ENCODE measurements at regions not wholly inside any gene's neighbourhood (a gene's known extent, or its start where the extent isn't known, plus 50 kb on each side); places are given as distances from the start of the nearest gene placed in this dataset.
A peak's percentile ranks its signal among the peaks of the same experiment; 100 is the strongest.
"Not testable (repeated sequence)": the region's sequence is repeated elsewhere in the genome, so short reads cannot be mapped to it uniquely, and the experiment has no call there.

GRCh38 chr13:53101883-53102282 lies 73.3 kb downstream of the OLFM4 start:
- H3K27ac ChIP-seq = no peak overlapping the region
- H3K4me2 ChIP-seq = no peak overlapping the region
- no peaks in the 10 kb centered on the region for H3K36me3 ChIP-seq
- H3K4me1 ChIP-seq = no peaks in the 10 kb centered on the region
- no peak overlapping the region for H3K4me3 ChIP-seq
- 0 out of 22 replicates have a peak, but pooled peaks cover 0 to 5% (median 0%) of the 10 kb centered on the region in 11 experiments for H3K9me3 ChIP-seq (replicated peaks in 1 of 11)
- H3K27me3 ChIP-seq = no peaks in the 10 kb centered on the region
- no peak for TF ChIP-seq Cebpa-rat (IDR thresholded peaks at IDR 0.05)
- H3K9ac ChIP-seq = no peak overlapping the region
- H4K20me1 ChIP-seq = no peaks in the 10 kb centered on the region

DNA sequence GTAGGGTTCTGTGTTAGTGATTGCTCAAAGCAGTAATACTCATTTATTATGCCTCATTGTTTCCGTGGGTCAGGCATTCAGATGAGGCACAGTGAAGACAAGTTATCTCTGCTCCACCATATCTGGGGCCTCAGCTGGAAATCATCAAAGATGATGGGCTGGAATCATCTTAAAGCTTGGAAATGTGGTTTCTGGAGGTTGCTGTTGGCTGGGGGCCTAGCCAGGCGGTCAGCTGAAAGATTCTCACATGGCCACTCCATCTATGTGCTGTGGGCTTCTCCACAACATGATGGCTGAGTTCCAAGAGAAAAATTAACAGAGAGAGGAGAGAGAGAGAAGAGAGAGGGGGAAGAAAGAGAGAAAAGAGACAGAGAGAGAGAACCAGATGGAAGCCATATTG lies 75.5 kb downstream of the OLFM4 start:
- Histone ChIP-seq H3K4me3 (no peak overlapping the region), H4K20me1 (no peaks in the 10 kb centered on the region), H3K9ac (no peak overlapping the region), H3K9me3 (replicated peaks in 1 of 11) (no peaks in the 10 kb centered on the region), H3K27me3 (no peaks in the 10 kb centered on the region), H3K27ac (no peak overlapping the region), H3K4me2 (no peak overlapping the region), H3K4me1 (no peaks in the 10 kb centered on the region), H3K36me3 (no peaks in the 10 kb centered on the region)
- no peak for TF ChIP-seq Cebpa-rat (IDR thresholded peaks at IDR 0.05)

- Histone ChIP-seq H3K9ac (no peak overlapping the region), H3K27me3 (no peaks in the 10 kb centered on the region), H3K27ac (no peak overlapping the region), H3K4me2 (no peak overlapping the region), H3K36me3 (no peaks in the 10 kb centered on the region), H3K9me3 (replicated peaks in 1 of 11) (no peaks in the 10 kb centered on the region), H3K4me3 (no peak overlapping the region), H4K20me1 (no peaks in the 10 kb centered on the region), H3K4me1 (peaks cover 0 to 8% (median 6%) of the 10 kb centered on the region in 10 experiments; a peak in 15 of 20 replicates)
- no peak for TF ChIP-seq Cebpa-rat (IDR thresholded peaks at IDR 0.05)
These were observed 76.9 kb downstream of the OLFM4 start for GRCh38 chr13:53105477-53105876.

GRCh38 chr13:53105890-53106289 lies 77.3 kb downstream of the OLFM4 start:
- H3K36me3 ChIP-seq = no peaks in the 10 kb centered on the region
- H4K20me1 ChIP-seq = no peaks in the 10 kb centered on the region
- H3K9ac ChIP-seq = no peak overlapping the region
- no peak overlapping the region for H3K4me3 ChIP-seq
- no peaks in the 10 kb centered on the region for H3K27me3 ChIP-seq
- peaks cover 0 to 11% (median 9%) of the 10 kb centered on the region in 10 experiments; a peak in 15 of 20 replicates for H3K4me1 ChIP-seq
- no peak overlapping the region for H3K27ac ChIP-seq
- H3K9me3 ChIP-seq (replicated peaks in 1 of 11) = no peaks in the 10 kb centered on the region
- no peak overlapping the region for H3K4me2 ChIP-seq
- TF ChIP-seq Cebpa-rat (IDR thresholded peaks at IDR 0.05) = no peak

DNA sequence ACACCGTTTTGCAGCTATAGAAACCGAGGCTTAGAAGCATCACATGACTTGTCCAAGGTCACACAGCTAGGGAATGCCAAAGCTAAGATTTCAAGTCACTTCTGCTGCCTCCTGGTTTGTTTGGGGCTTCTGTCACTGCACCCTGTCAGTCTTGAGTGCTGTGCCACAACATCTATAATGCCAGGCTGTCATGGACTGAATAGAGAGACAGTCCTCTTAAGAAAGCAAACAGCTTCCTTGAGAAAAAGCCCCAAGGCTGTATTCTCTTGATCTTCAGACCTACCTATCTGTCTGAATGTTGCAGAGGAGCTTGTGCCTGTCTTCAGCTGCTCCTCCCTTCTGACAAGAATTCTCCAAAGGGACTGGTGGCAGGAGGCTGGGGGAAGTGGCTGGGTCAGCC lies 81.6 kb downstream of the OLFM4 start:
- no peak overlapping the region for H3K27ac ChIP-seq
- peaks cover 0 to 12% (median 9%) of the 10 kb centered on the region in 10 experiments; a peak in 15 of 20 replicates for H3K4me1 ChIP-seq
- no peak overlapping the region for H3K4me3 ChIP-seq
- TF ChIP-seq Cebpa-rat (IDR thresholded peaks at IDR 0.05) = no peak
- no peak overlapping the region for H3K9ac ChIP-seq
- H3K36me3 ChIP-seq = no peaks in the 10 kb centered on the region
- H3K4me2 ChIP-seq = peak overlapping the region in 8 of 11 experiments; percentile 31 to 57 (median 44); a peak in 15 of 22 replicates
- H3K9me3 ChIP-seq (replicated peaks in 1 of 11) = no peaks in the 10 kb centered on the region
- no peaks in the 10 kb centered on the region for H4K20me1 ChIP-seq
- no peaks in the 10 kb centered on the region for H3K27me3 ChIP-seq

DNA sequence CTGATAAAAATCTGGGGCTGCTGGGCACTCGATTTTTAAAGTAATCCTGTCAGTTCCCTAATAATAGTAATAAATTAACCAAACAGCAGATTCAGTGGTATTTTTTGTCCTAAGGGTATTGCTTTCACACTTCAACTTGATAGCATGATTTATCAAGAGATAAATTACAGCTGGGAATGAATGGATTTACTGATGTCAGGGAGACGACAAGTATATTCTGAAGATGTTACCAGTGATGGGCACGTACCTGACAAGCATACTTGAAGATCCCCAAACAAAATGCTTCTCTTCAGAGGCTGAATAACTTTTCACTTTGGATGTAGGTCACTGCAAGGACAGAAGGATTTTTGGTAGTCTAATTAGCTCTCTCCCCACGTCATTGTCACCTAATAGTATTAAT lies 82.0 kb downstream of the OLFM4 start:
- no peak overlapping the region for H3K27ac ChIP-seq
- no peak overlapping the region for H3K4me3 ChIP-seq
- TF ChIP-seq Cebpa-rat (IDR thresholded peaks at IDR 0.05) = no peak

GRCh38 chr13:53112522-53112921 lies 83.9 kb downstream of the OLFM4 start:
- Histone ChIP-seq H3K9ac (no peak overlapping the region), H3K4me3 (no peak overlapping the region), H3K27ac (no peak overlapping the region), H3K4me2 (no peak overlapping the region), H3K9me3 (replicated peaks in 1 of 11) (peaks cover 0 to 7% (median 1%) of the 10 kb centered on the region in 11 experiments; a peak in 2 of 22 replicates), H4K20me1 (no peaks in the 10 kb centered on the region), H3K27me3 (no peaks in the 10 kb centered on the region), H3K36me3 (no peaks in the 10 kb centered on the region), H3K4me1 (peaks cover 0 to 12% (median 9%) of the 10 kb centered on the region in 10 experiments; a peak in 15 of 20 replicates)
- no peak for TF ChIP-seq Cebpa-rat (IDR thresholded peaks at IDR 0.05)

More for the DNA sequence above, 82.0 kb downstream of the OLFM4 start:
- Histone ChIP-seq H3K9ac (no peak overlapping the region), H4K20me1 (no peaks in the 10 kb centered on the region), H3K27me3 (no peaks in the 10 kb centered on the region), H3K9me3 (replicated peaks in 1 of 11) (no peaks in the 10 kb centered on the region), H3K4me2 (peak overlapping the region in 8 of 11 experiments; percentile 31 to 57 (median 44); a peak in 13 of 22 replicates), H3K36me3 (no peaks in the 10 kb centered on the region), H3K4me1 (peaks cover 0 to 12% (median 9%) of the 10 kb centered on the region in 10 experiments; a peak in 15 of 20 replicates)

DNA sequence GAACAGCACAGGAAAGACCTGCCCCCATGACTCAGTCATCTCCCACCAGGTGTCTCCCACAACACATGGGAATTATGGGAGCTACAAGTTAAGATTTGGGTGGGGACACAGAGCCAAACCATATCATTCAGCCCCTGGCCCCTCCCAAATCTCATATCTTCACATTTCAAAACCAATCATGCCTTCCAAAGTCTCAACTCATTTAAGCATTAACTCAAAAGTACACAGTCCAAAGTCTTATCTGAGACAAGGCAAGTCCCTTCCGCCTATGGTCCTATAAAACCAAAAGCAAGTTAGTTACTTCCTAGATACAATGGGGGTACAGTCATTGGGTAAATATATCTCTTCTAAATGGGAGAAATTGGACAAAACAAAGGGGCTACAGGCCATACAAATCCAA lies 88.4 kb downstream of the OLFM4 start:
- H3K4me1 ChIP-seq, H3K27ac ChIP-seq, H3K4me2 ChIP-seq, H3K4me3 ChIP-seq, H3K36me3 ChIP-seq, H3K9ac ChIP-seq, H3K27me3 ChIP-seq, H4K20me1 ChIP-seq: not testable (repeated sequence)
- H3K9me3 ChIP-seq (replicated peaks in 1 of 11) = peaks cover 0 to 13% (median 6%) of the 10 kb centered on the region in 11 experiments; a peak in 5 of 22 replicates

- H3K9ac ChIP-seq = no peak overlapping the region
- no peak for TF ChIP-seq Cebpa-rat (IDR thresholded peaks at IDR 0.05)
- no peak overlapping the region for H3K27ac ChIP-seq
- no peak overlapping the region for H3K4me3 ChIP-seq
- peaks cover 0 to 13% (median 6%) of the 10 kb centered on the region in 11 experiments; a peak in 5 of 22 replicates for H3K9me3 ChIP-seq (replicated peaks in 1 of 11)
- H3K27me3 ChIP-seq = no peaks in the 10 kb centered on the region
- no peaks in the 10 kb centered on the region for H4K20me1 ChIP-seq
- H3K4me2 ChIP-seq = no peak overlapping the region
- H3K36me3 ChIP-seq = no peaks in the 10 kb centered on the region
- H3K4me1 ChIP-seq = no peaks in the 10 kb centered on the region
These were observed 92.6 kb downstream of the OLFM4 start for GRCh38 chr13:53121131-53121773.

GRCh38 chr13:53121919-53122318 lies 93.3 kb downstream of the OLFM4 start:
- Histone ChIP-seq H3K4me1 (no peaks in the 10 kb centered on the region), H4K20me1 (no peaks in the 10 kb centered on the region), H3K4me2 (no peak overlapping the region), H3K9ac (no peak overlapping the region), H3K27me3 (no peaks in the 10 kb centered on the region), H3K9me3 (replicated peaks in 1 of 11) (peaks cover 0 to 12% (median 6%) of the 10 kb centered on the region in 11 experiments; a peak in 5 of 22 replicates), H3K36me3 (no peaks in the 10 kb centered on the region), H3K4me3 (no peak overlapping the region), H3K27ac (no peak overlapping the region)
- TF ChIP-seq Cebpa-rat (IDR thresholded peaks at IDR 0.05) = no peak

Data from BLaER1 treated with 17β-estradiol and CSF1 and Interleukin-3, amounts not matched to agents 10 nM and 100 nM (cell line).